Thoracic aorta (tissue), 2 donors: ENCODE measurements at regions not wholly inside any gene's neighbourhood (a gene's known extent, or its start where the extent isn't known, plus 50 kb on each side); places are given as distances from the start of the nearest gene placed in this dataset.

Experiments
- ATAC-seq: fragments of 150-250 bp; one replicate; pipeline ENCODE4 v1.8.0; 2017; ENCODE audit warnings: low read depth; ENCODE audit not compliant: insufficient number of reproducible peaks, low FRiP score
- DNase-seq: peaks from one replicate; pipeline ENCODE4 v3.0.0-alpha.2; 2020; ENCODE audit warnings: low spot score
- H3K27ac ChIP-seq, 2 donors: fragments of 200-600 bp; sonication (generic); 1 replicate in 1 of 2; 2 replicates in 1 of 2; pipeline ENCODE4 v1.5.1; 2016; ENCODE audit warnings: mild to moderate bottlenecking in 2 of 2, moderate library complexity in 2 of 2
- H3K27me3 ChIP-seq: fragments of 200-600 bp; sonication (generic); replicated peaks from 2 replicates; pipeline ENCODE4 v1.6.0; 2016; ENCODE audit warnings: mild to moderate bottlenecking; ENCODE audit not compliant: insufficient read depth
- H3K36me3 ChIP-seq: fragments of 200-600 bp; sonication (generic); one replicate; pipeline ENCODE4 v1.5.1; 2016
- H3K4me1 ChIP-seq, 2 donors: fragments of 200-600 bp; sonication (generic); 1 replicate in 1 of 2; 2 replicates in 1 of 2; pipeline versions ENCODE4 v1.5.1 to v1.6.0; 2016; ENCODE audit warnings: low read depth in 2 of 2, mild to moderate bottlenecking in 1 of 2; ENCODE audit not compliant: control insufficient read depth in 1 of 2
- H3K4me3 ChIP-seq: fragments of 200-600 bp; sonication (generic); 2 replicates; pipeline ENCODE4 v1.5.1; 2016; ENCODE audit warnings: mild to moderate bottlenecking
- H3K9me3 ChIP-seq: fragments of 200-600 bp; sonication (generic); 2 replicates; pipeline ENCODE4 v1.5.1; 2016
- TF ChIP-seq, protein P1 (sequence below): fragments of 200-600 bp; sonication (generic); IDR thresholded peaks from one replicate; pipeline ENCODE4 v1.5.1; 2019; ENCODE audit warnings: antibody characterized with exemption

DNA sequence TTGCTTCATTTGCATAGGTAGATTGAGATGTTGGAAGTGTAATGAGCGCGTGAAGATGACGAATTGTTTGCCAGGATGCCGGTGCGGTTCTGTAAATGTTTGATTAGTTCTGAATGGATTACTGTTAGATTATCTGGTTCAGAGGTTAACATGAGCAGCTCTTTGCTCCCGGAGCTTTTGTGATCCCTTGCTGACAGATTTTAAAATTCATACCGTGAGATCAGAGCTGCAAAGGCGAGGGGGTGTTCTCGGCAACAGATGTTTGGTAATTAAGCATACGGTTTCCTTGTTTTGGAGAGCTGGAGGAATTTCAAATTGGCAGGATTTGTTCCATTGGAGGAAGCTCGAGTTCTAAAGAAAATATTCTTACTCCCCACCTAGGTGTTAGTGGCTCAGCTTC, 237.8 kb upstream of the GPR26 start:
- H3K36me3 ChIP-seq = no peaks in the 10 kb centered on the region
- DNase-seq = no peak
- no peak overlapping the region for H3K27ac ChIP-seq
- TF ChIP-seq, protein P1, sequence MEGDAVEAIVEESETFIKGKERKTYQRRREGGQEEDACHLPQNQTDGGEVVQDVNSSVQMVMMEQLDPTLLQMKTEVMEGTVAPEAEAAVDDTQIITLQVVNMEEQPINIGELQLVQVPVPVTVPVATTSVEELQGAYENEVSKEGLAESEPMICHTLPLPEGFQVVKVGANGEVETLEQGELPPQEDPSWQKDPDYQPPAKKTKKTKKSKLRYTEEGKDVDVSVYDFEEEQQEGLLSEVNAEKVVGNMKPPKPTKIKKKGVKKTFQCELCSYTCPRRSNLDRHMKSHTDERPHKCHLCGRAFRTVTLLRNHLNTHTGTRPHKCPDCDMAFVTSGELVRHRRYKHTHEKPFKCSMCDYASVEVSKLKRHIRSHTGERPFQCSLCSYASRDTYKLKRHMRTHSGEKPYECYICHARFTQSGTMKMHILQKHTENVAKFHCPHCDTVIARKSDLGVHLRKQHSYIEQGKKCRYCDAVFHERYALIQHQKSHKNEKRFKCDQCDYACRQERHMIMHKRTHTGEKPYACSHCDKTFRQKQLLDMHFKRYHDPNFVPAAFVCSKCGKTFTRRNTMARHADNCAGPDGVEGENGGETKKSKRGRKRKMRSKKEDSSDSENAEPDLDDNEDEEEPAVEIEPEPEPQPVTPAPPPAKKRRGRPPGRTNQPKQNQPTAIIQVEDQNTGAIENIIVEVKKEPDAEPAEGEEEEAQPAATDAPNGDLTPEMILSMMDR = no peak
- H3K4me3 ChIP-seq = no peak overlapping the region
- ATAC-seq = no peak
- no peaks in the 10 kb centered on the region for H3K9me3 ChIP-seq
- no peaks in the 10 kb centered on the region for H3K27me3 ChIP-seq
- H3K4me1 ChIP-seq = no peaks in the 10 kb centered on the region

DNA sequence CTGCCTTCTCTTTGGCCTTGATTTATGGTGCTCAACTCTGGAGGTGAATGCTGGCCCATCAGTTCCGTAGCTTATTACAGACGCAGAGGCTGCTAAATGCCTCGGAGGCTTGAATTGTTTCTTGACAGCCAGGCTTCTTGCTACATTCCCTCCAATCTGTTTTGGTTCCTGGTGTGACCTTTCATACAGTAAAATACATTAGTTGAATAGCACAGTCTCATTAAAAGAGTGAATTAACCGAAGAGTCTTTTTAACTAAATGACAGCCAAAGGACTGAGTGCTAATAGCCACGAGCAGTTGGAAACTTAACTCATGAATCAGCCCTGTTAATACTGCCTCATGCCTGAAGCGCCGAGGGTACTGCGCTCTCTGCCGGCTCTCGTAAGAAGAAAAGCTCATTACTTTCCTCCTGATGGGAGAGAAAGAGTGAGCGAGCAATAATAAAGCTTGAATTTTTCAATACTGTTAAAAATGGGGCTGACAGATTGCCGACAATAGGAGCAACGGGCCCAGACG, 236.4 kb upstream of the GPR26 start:
- Histone ChIP-seq H3K4me1 (no peaks in the 10 kb centered on the region), H3K36me3 (no peaks in the 10 kb centered on the region), H3K27me3 (no peaks in the 10 kb centered on the region), H3K9me3 (no peaks in the 10 kb centered on the region), H3K4me3 (no peak overlapping the region), H3K27ac (no peak overlapping the region)
- TF ChIP-seq, protein P1 = no peak
- DNase-seq = no peak
- ATAC-seq = no peak

DNA sequence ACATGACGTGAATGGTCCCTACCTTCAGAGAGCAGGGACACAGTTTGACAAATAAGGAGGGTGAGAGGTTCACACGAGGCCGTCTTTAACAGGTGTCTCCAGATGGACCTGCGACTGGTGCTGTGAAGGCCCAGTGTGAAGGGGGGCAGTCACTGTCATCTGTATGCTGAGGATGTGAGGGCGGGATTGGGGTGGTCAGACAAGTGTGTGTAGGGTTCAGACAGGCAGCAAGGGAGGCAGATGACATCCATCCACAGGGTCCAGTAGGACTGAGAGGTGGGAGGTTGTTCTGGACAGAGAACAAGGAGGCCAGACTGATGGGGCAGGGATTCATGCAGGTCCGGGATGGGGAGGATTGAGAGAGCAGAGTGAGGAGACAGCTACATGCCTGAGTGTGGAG, 232.6 kb upstream of the GPR26 start:
- Histone ChIP-seq H3K4me1 (no peaks in the 10 kb centered on the region), H3K27ac (no peak overlapping the region), H3K36me3 (no peaks in the 10 kb centered on the region), H3K4me3 (no peak overlapping the region), H3K27me3 (no peaks in the 10 kb centered on the region), H3K9me3 (no peaks in the 10 kb centered on the region)
- TF ChIP-seq, protein P1 = no peak
- DNase-seq (no peak), ATAC-seq (no peak)

DNA sequence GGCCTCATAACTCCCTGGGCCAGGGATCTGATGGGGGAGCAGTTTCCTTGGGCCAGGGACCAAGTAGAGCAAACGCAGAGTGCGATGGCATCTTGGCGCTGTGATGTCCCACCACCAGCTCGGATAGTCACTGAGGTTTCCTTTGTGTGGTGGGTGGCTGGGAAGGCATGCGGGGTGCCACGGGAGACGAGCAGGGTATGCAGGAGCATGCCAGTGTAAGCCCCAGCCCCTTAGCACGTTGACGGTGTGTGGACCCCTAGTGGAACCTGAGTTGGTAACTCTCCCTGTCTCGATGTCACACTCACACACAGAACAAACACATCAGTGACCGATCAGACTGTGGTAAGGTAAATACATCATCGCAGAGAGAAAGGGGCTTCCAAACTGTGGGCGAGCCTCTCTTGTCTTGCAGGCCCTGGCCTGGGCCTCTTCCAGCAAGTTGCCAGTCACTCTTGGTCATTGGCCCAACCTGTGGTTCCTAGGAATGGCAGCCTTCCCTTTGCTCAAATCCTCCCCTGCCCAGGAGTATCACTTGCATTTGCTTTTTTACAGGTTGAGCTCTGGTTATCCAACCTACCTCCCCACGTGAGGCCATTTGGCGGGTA, 231.6 kb upstream of the GPR26 start:
- no peaks in the 10 kb centered on the region for H3K9me3 ChIP-seq
- H3K4me3 ChIP-seq = no peak overlapping the region
- H3K27ac ChIP-seq = no peak overlapping the region
- no peak for ATAC-seq
- H3K36me3 ChIP-seq = no peaks in the 10 kb centered on the region
- H3K27me3 ChIP-seq = no peaks in the 10 kb centered on the region
- TF ChIP-seq, protein P1 = no peak
- DNase-seq = no peak
- no peaks in the 10 kb centered on the region for H3K4me1 ChIP-seq

DNA sequence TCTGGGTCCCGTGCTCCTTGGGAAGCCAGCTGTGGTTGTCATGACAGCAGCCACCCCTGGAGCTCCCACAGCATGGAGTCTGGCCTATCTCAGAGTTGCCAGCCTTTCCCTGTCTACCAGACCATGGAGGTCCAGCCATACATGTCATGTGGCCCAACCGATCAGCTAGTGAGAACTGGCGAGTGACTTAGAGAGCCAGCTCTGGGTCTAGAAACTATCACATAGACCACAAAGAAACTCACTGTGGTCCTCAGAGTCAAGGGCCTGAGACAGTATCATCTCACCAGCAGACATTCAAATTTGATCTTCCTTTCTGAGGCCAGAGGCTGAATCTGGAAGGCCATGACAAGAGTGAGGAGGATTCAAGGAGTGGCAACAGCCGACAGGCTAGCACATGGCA, 223.3 kb upstream of the GPR26 start:
- ATAC-seq (no peak), DNase-seq (no peak)
- Histone ChIP-seq H3K36me3 (no peaks in the 10 kb centered on the region), H3K27ac (no peak overlapping the region), H3K4me3 (no peak overlapping the region), H3K27me3 (no peaks in the 10 kb centered on the region), H3K4me1 (no peaks in the 10 kb centered on the region), H3K9me3 (no peaks in the 10 kb centered on the region)
- TF ChIP-seq, protein P1 = no peak
